Activated CD4-positive, CD25-positive, alpha-beta regulatory T cell treated with anti-CD3 and anti-CD28 coated beads, Interleukin-2, amount 50 U/mL, for 72 hours (primary cell): ENCODE measurements at regions not wholly inside any gene's neighbourhood (a gene's known extent, or its start where the extent isn't known, plus 50 kb on each side); places are given as distances from the start of the nearest gene placed in this dataset.
A peak's percentile ranks its signal among the peaks of the same experiment; 100 is the strongest.

ENCODE experiments used
- DNase-seq: peaks from one replicate; pipeline ENCODE4 v3.0.0; 2021

GRCh38 chr11:15625691-15626090 lies 511.0 kb downstream of the INSC start:
- no peak for DNase-seq

DNA sequence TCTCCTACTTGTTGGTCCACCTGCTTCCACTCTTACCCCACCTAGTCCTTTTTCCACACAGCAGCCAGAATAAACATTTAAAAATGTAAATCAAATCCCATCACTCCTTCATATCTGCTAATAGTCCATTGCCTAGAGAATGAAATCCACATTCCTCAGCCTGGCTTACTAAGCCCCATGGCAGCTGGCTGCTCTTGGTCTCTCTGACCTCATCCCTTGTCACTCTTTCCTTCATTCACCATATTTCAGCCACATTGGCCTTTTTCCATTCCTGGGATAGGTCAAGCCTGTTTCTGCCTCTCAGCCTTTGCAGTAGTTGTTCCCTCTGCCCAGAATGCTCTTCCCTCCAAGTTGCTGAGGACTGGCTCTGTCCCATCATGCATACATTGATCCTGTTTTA lies 512.8 kb downstream of the INSC start:
- DNase-seq: no peak

GRCh38 chr11:15629690-15630321 lies 515.1 kb downstream of the INSC start:
- DNase-seq: no peak

- no peak for DNase-seq
These were observed 516.2 kb downstream of the INSC start for GRCh38 chr11:15630896-15631295.

GRCh38 chr11:15635521-15635920 lies 520.8 kb downstream of the INSC start:
- DNase-seq: no peak

DNA sequence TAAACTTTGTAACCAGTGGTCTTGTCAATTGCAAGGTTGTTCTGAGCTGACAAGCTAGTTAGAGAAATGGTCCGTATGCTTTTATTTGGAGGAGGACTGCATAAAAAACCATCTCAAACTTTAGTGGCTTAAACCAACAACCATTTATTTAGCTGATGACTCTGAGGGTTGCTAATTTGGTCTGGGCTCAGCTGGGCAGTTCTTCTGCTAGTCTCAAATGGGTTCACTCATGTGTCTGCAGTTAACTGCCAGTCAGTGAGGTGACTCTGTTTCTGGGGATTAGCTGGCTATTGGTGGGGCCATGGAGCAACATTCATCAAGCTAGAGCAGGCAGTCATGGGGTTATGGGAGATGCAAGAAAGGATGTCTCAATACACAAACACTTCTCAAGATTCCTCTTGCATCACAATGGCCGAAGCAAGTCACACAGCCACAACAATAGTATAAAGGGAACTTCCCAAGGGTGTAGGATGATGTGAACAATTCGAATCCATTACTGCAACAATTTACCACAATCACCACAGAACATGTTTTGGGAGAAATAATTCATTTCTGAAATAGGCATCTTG lies 521.9 kb downstream of the INSC start:
- no peak for DNase-seq

DNA sequence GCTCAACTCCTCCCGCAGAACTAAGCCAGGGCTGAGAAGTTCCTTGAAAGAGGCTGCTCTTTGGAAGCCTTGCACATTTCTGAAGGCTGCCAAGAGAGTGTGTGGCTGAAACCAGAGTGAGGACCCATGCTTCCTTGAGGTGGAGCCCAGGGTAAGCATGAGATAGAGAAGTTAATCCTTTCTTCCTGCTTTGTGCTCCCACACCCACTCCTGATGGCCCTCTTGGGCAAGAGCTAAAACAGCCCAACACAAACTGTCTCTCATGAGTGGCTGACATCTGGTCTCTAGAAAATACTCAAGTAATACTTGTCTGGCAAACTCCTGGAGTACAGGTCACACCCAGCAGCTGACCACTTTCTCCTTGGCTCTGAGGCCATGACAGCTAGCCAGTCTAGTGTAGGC lies 523.7 kb downstream of the INSC start:
- DNase-seq: no peak

GRCh38 chr11:15640318-15640717 lies 525.6 kb downstream of the INSC start:
- DNase-seq: no peak

GRCh38 chr11:15641271-15642045 lies 526.7 kb downstream of the INSC start:
- DNase-seq: no peak

DNA sequence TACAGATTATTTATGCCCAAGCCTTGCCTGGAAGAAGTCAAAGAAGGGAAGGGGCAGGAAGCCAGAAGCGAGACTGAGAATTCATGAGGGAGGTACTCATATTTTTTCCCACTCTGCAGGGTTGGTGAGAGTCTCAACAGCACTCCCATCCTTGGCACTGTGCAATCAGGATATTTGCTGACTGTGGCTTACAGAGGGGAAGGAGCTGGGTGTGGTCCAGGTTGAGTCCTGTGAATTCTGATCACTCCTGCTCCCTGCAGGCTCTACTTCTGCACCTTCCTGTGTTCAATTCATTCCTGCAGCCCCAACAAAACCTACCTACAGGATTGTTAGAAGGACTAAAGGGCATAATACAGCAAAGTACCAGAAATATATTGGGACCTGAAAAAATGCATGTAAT lies 530.5 kb downstream of the INSC start:
- DNase-seq: no peak

- no peak for DNase-seq
These were observed 534.8 kb downstream of the INSC start for GRCh38 chr11:15649371-15650104.

DNA sequence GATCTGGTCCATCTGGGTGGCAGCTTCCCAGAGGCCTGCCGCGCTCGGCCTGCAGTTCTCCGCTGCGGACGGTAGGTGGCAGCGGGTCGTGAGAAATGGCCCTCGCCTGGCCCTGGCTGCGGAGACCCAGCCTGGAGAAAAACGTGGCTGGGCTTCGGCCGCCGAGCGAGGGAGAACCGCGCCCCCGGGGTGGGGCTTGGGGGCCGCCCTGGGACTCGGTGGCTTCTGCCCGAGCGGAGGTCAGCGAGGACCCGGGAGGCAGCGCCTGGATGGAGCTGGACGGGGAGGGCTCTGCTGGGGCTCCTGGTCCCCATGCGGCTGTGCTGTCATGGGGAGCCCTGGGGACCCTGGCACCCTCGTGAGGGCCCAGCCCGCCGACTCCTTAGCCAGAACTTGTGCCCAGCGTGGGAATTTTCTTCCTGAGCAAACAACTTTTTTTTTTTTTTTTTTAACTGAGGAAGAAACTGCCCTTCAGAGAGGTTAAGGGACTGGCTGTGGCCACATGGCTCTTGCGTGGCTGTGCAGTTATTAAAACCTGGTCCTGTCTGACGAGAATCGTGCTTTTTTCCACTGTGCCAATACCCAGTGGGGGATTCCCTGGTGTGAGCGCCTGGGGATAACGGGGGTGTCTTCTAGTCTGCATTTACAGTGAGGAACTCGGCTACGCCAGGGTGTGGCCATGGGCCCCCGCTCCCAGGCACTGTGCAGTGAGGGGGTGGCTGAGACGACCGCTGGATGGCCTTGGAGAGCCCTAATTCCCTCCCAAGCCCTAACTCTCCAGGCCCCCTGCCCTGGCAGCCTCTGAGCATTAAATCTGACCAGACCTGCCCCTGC lies 535.6 kb downstream of the INSC start:
- peak; percentile 67 for DNase-seq

DNA sequence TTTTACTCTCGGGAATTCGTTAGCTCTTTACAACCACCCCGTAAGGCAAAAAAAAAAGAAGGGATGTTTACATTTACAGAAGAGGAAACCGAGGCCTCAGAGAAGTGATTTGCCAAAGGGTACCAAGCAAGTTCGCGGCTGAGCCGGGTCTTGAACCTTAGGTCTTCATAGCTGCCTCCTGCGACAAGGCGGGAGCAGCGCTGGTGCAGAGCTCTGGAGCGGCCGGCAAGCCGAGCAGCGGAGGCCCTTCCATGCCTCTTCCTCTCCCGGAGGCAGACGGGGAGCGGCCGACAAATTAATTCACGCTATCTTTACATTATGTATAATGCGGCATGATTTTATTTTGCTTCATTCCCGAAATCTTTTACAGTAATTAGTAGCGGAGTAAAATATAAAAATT lies 536.3 kb downstream of the INSC start:
- no peak for DNase-seq

- no peak for DNase-seq
These were observed 537.1 kb downstream of the INSC start for GRCh38 chr11:15651816-15652215.

DNA sequence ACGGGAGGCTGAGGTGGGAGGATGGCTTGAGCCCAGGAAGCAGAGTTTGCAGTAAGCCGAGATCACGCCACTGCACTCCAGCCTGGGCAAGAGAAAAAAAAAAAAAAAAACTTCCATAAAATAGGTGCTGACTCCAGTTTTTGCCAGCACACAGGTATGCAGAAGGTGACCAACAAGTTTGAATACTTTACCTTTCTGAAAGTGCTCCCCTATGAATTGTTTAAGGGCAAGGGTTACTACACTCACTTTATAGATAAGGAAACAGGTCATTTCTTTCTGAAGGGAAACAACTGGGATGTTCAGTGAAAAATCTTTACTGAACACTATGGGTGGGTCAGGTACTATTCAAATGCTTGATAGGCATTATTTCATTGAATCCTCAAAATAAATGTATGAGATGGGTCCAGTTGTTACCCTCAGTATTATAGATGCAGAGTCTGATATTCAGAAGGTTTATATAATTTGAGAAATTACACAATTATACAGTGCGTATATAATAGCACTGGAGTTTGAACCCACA lies 538.5 kb downstream of the INSC start:
- no peak for DNase-seq

- no peak for DNase-seq
These were observed 539.7 kb downstream of the INSC start for GRCh38 chr11:15654451-15654850.

DNA sequence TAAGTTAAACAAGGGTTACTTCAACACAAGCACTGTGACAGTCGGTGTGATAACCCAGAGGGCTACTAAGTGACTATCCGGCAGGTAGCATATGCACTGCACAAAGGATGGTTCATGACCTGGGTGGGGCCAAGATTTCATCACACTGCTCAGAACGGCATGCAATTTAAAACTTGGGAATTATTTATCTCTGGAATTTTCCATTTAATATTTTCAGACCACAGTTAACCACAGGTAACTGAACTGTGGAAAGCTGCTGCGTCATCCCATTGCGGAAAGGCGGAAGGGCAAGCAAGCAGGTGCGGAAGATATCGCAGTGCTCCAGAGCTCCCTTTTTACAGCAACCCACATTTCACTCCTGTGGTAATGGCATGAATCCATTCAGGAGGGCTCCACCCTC lies 540.8 kb downstream of the INSC start:
- DNase-seq: no peak

DNA sequence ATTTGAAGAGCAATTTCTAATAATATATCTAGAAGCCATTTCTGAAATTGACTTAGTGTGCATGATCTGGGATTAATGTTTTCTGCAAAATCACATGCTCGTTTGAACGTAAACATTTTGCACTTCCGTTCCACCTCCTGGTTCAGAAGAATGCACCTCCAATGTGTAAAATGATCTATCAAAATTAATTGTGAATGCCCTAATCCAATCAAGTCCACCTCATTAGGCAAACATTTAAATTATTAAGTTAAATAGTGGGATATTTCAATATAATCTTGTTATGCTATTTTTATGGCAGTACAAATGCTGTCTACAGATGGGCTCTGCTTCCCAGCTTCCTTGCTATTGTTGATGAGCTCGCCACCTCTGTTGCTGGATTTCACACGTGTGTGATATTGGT lies 542.5 kb downstream of the INSC start:
- DNase-seq: no peak

DNA sequence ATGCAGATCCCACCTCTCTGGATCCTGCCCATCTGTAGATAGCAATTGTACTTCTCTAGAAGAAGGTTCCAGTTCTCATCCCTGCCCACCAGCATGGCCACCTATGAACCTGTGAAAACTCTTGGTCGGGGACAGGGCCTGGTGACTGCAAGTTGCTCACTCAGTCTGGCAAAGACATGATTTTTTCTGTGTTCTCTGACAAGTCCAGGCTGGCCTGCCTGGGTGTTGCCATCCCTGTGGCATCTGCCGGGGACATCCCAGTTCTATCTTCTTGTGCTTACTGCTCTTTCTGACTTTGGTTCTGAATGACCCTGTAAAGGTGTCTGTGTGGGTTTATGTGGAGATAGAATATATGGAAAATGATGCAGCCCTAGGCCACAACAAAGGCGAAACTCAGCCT lies 545.8 kb downstream of the INSC start:
- no peak for DNase-seq

GRCh38 chr11:15662285-15662684 lies 547.6 kb downstream of the INSC start:
- no peak for DNase-seq

DNA sequence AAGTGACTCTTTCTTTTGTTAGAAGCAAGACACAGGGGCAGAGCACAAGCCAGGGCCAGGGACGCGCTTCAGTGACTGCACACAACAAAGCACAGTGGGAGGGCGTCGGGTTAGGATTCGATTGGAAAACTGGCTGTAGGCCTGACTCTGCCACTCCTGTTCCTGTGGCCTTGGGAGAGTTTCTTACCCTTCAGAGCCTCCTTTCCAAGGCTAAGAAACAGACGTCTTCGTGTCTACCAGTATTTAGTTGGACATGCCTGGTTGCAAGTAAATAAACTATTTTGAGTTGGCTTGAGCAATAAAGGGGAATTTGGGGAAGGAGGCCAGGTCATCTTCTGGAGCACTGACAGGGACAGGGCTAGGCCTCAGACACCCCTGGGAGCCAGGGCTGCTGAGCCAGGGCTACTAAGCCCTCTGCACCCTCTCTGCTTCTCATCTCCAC lies 549.1 kb downstream of the INSC start:
- no peak for DNase-seq

- DNase-seq: no peak
These were observed 550.7 kb downstream of the INSC start for GRCh38 chr11:15665368-15665871.
